Natural killer cell (primary cell): ENCODE measurements at regions not wholly inside any gene's neighbourhood (a gene's known extent, or its start where the extent isn't known, plus 50 kb on each side); places are given as distances from the start of the nearest gene placed in this dataset.
"Not testable (repeated sequence)": the region's sequence is repeated elsewhere in the genome, so short reads cannot be mapped to it uniquely, and the experiment has no call there.

Experiments used
- ATAC-seq, 3 donors: fragments of 150-1000 bp in 2 of 3; fragments of 200-7000 bp in 1 of 3; cut with Tn5 transposase; 1 replicate in 1 of 3; 2 replicates in 2 of 3; pipeline ENCODE4 v1.10.0; 2021; ENCODE audit warnings: mild to moderate bottlenecking in 2 of 3, moderate library complexity in 2 of 3
- DNase-seq, 2 donors: peaks; one replicate each; pipeline versions ENCODE4 v3.0.0 to v3.0.0-alpha.2; 2013 to 2021; ENCODE audit warnings: mixed read lengths in 1 of 2
- H3K27ac ChIP-seq: one replicate; pipeline ENCODE4 v1.5.1; 2013; ENCODE audit warnings: mild to moderate bottlenecking, low read length
- H3K27me3 ChIP-seq: one replicate; pipeline ENCODE4 v1.6.1; 2013; ENCODE audit warnings: low read length; ENCODE audit not compliant: control insufficient read depth, insufficient read depth
- H3K36me3 ChIP-seq: one replicate; pipeline ENCODE4 v1.6.1; 2013; ENCODE audit warnings: low read length; ENCODE audit not compliant: control insufficient read depth, insufficient read depth
- H3K4me1 ChIP-seq: one replicate; pipeline ENCODE4 v1.6.1; 2013; ENCODE audit warnings: low read length; ENCODE audit not compliant: control insufficient read depth, insufficient read depth
- H3K4me3 ChIP-seq: one replicate; pipeline ENCODE4 v1.5.1; 2013; ENCODE audit warnings: low read length
- H3K9me3 ChIP-seq: one replicate; pipeline ENCODE4 v1.6.1; 2013; ENCODE audit warnings: low read length; ENCODE audit not compliant: control insufficient read depth, insufficient read depth
- H3K27ac Mint-ChIP-seq, 2 donors: one replicate each; pipeline ENCODE4 v1.8.0; 2022; ENCODE audit warnings: mild to moderate bottlenecking in 2 of 2, mixed read lengths in 2 of 2, moderate library complexity in 1 of 2
- H3K27me3 Mint-ChIP-seq, 2 donors: one replicate each; pipeline ENCODE4 v1.8.0; 2022; ENCODE audit warnings: low read depth in 2 of 2, mixed read lengths in 2 of 2
- H3K36me3 Mint-ChIP-seq: one replicate; pipeline ENCODE4 v1.8.0; 2022; ENCODE audit warnings: mixed read lengths
- H3K4me1 Mint-ChIP-seq, 2 donors: one replicate each; pipeline ENCODE4 v1.8.0; 2022; ENCODE audit warnings: mixed read lengths in 2 of 2
- H3K4me3 Mint-ChIP-seq: one replicate; pipeline ENCODE4 v1.8.0; 2022; ENCODE audit warnings: mild to moderate bottlenecking, moderate library complexity, mixed read lengths
- H3K9me3 Mint-ChIP-seq, 2 donors: one replicate each; pipeline ENCODE4 v1.8.0; 2022; ENCODE audit warnings: mixed read lengths in 2 of 2
- WGBS: methylation state at CpG from one replicate; pipeline ENCODE4 v1.1.7; 2013; ENCODE audit warnings: missing lambda C conversion rate; ENCODE audit not compliant: insufficient coverage; 5-methylcytosine and 5-hydroxymethylcytosine counted together
- intact Hi-C: fragments of 100-400 bp; cut with micrococcal nuclease; formaldehyde crosslinking; loops from one replicate; pipeline ENCODE4 v1.14.2; 2022
- TF ChIP-seq, protein P1 (sequence below): fragments of 200-600 bp; IDR thresholded peaks from one replicate; pipeline ENCODE4 v1.8.0; 2022; ENCODE audit warnings: antibody characterized with exemption

DNA sequence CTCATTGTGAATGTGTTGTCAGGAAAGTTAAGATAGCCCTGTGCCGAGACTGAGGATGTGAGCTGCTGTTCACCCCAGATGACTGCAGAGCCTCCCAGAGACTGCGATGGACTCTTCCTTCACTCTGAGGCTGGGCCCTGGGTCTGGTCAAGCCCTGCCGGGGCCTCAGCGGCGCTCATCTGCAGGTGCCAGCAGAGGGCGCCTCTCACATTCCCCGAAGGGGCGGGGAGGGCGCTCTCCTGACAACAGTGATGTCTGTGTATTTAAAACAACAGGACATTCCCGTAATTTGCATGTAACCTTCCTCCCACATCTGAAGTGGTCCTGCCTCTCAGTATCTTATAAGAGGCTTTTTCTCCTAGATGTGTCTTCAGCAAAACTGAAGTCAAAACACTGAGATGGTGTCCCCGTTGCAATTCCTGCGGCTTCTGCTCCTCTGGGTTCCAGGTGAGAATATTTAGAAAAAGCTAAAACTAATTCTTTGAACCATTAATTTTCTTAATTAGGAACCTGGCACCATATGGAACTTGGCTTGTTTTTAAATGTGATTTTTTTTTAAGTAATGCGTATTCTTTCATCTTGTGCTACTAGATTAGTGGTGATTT, 1377.9 kb downstream of the RPIA start:
- WGBS, result 45% methylated on average over 13 of the region's 13 CpGs
- DNase-seq, result no peak
- TF ChIP-seq, protein P1, sequence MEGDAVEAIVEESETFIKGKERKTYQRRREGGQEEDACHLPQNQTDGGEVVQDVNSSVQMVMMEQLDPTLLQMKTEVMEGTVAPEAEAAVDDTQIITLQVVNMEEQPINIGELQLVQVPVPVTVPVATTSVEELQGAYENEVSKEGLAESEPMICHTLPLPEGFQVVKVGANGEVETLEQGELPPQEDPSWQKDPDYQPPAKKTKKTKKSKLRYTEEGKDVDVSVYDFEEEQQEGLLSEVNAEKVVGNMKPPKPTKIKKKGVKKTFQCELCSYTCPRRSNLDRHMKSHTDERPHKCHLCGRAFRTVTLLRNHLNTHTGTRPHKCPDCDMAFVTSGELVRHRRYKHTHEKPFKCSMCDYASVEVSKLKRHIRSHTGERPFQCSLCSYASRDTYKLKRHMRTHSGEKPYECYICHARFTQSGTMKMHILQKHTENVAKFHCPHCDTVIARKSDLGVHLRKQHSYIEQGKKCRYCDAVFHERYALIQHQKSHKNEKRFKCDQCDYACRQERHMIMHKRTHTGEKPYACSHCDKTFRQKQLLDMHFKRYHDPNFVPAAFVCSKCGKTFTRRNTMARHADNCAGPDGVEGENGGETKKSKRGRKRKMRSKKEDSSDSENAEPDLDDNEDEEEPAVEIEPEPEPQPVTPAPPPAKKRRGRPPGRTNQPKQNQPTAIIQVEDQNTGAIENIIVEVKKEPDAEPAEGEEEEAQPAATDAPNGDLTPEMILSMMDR, result no peak
- ATAC-seq, result no peak
- Mint-ChIP-seq H3K27ac (no peak overlapping the region), H3K4me3 (no peak overlapping the region), H3K9me3 (peaks cover 0 to 3% of the 10 kb centered on the region in 2 donors), H3K4me1 (no peaks in the 10 kb centered on the region), H3K27me3 (no peaks in the 10 kb centered on the region), H3K36me3 (no peaks in the 10 kb centered on the region)
- H3K27me3 ChIP-seq, result no peaks in the 10 kb centered on the region
- no peaks in the 10 kb centered on the region for H3K4me1 ChIP-seq
- no peak overlapping the region for H3K4me3 ChIP-seq
- H3K36me3 ChIP-seq, result no peaks in the 10 kb centered on the region
- H3K9me3 ChIP-seq, result peaks cover 6% of the 10 kb centered on the region
- intact Hi-C loops, result no loop called here
- H3K27ac ChIP-seq, result no peak overlapping the region

DNA sequence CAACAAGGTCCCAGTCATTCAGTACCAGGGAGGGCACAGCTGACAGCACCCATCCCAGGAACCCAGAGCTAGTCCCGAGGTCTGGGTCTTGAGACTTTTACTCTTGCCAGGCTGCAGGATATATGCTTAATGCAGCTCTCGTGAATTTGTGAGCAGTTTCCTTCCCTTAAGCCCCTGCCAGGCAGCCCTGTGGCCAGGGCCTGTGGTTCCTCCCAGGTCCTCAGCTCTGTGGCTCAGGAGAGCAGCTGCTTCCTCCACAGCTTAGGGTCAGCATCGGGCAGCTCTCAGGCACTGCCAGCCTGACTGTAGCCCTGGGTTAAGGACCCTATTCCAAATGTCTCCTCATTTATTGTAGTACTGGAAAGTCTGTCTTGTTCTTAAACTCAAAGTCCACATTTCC, 1384.8 kb downstream of the RPIA start:
- intact Hi-C loops, result no loop called here
- no peak overlapping the region for H3K4me3 Mint-ChIP-seq
- Histone ChIP-seq H3K4me3 (no peak overlapping the region), H3K36me3 (no peaks in the 10 kb centered on the region), H3K9me3 (peaks cover 2% of the 10 kb centered on the region), H3K27ac (no peak overlapping the region), H3K4me1 (no peaks in the 10 kb centered on the region), H3K27me3 (no peaks in the 10 kb centered on the region)
- WGBS, result 5% methylated on average over 3 of the region's 3 CpGs
- H3K36me3 Mint-ChIP-seq, result no peaks in the 10 kb centered on the region
- peaks cover 0 to 5% of the 10 kb centered on the region in 2 donors for H3K4me1 Mint-ChIP-seq
- ATAC-seq, result no peak
- no peak overlapping the region for H3K27ac Mint-ChIP-seq
- no peak for DNase-seq
- H3K9me3 Mint-ChIP-seq, result peaks cover 0 to 2% of the 10 kb centered on the region in 2 donors
- TF ChIP-seq, protein P1, result no peak
- H3K27me3 Mint-ChIP-seq, result no peaks in the 10 kb centered on the region

DNA sequence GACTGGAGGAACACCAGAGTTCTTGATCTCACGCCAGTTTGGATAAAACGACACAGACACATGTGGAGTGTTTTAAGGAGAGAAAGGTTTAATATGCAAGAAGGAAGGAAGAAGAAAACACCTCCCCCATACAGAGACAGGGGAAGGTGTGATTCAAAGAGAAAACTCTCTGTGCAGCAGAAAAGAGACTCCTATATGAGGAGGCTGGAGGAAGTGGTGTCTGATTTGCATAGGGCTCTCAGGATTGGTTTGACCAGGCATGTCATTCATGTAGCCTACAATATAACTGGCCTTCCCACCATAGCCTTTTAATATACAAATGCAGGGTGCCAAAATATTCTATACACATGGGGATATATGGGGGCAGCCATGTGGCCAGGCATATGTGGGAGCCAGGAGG, 1386.5 kb downstream of the RPIA start:
- Histone ChIP-seq H3K4me3 (no peak overlapping the region), H3K27ac (no peak overlapping the region), H3K9me3 (peaks cover 2% of the 10 kb centered on the region), H3K27me3 (no peaks in the 10 kb centered on the region), H3K4me1 (no peaks in the 10 kb centered on the region), H3K36me3 (no peaks in the 10 kb centered on the region)
- H3K36me3 Mint-ChIP-seq, result no peaks in the 10 kb centered on the region
- TF ChIP-seq, protein P1, result no peak
- no peak for ATAC-seq
- H3K27ac Mint-ChIP-seq, result no peak overlapping the region
- peaks cover 0 to 2% of the 10 kb centered on the region in 2 donors for H3K9me3 Mint-ChIP-seq
- H3K27me3 Mint-ChIP-seq, result no peaks in the 10 kb centered on the region
- H3K4me1 Mint-ChIP-seq, result peaks cover 0 to 5% of the 10 kb centered on the region in 2 donors
- no peak for DNase-seq
- WGBS, result 100% methylated on average over 1 of the region's 2 CpGs
- no peak overlapping the region for H3K4me3 Mint-ChIP-seq
- intact Hi-C loops, result no loop called here

DNA sequence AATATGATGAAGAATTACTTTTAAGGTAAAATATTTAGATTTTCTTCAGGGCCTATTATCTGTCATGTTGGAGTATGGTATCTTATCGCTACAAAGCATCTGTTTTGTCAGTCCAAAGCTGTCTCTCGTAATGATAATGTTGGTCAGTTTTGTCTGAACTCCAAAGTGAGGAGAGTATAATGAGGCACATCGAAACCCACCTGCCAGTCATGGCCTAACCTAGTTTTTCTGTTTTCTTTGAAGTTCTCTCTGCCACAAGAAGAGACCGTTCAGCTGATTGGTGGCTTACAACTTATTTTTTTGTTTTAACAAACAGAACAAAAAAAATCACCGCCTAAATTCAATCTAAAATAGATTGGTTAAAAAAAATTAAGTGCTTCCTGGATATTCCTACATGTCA, 1387.9 kb downstream of the RPIA start:
- Histone ChIP-seq H3K4me3 (no peak overlapping the region), H3K27ac (no peak overlapping the region), H3K36me3 (no peaks in the 10 kb centered on the region), H3K9me3 (peaks cover 2% of the 10 kb centered on the region), H3K27me3 (no peaks in the 10 kb centered on the region), H3K4me1 (no peaks in the 10 kb centered on the region)
- Mint-ChIP-seq H3K36me3 (no peaks in the 10 kb centered on the region), H3K27ac (no peak overlapping the region), H3K9me3 (peaks cover 0 to 2% of the 10 kb centered on the region in 2 donors), H3K4me1 (peaks cover 0 to 5% of the 10 kb centered on the region in 2 donors), H3K27me3 (no peaks in the 10 kb centered on the region), H3K4me3 (no peak overlapping the region)
- DNase-seq, result no peak
- TF ChIP-seq, protein P1, result no peak
- WGBS, result 47% methylated on average over 3 of the region's 5 CpGs
- ATAC-seq, result no peak
- intact Hi-C loops, result no loop called here

DNA sequence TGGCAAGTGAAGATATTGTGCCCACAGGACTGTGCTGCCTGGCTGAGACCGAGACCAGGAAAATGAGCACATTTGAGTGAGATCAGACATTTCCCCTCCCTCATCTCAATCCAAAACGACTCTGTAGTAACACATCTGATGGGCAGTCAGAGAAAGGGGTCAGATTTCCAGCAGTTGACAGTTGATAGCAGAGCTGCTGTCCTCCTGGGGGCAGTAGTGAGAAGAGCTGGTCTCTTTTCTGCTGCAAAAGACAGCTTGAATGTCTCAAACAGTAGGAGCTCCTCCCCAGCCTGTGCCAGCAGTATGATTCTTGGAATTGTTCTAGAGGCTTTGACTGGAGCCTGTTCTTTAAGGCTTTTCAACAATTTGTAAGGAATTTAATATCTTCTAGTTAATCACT, 1396.3 kb downstream of the RPIA start:
- H3K27ac Mint-ChIP-seq, H3K27ac ChIP-seq, H3K4me3 ChIP-seq, H3K27me3 ChIP-seq, intact Hi-C loops, H3K4me3 Mint-ChIP-seq, H3K36me3 ChIP-seq, H3K9me3 ChIP-seq, H3K4me1 Mint-ChIP-seq, H3K9me3 Mint-ChIP-seq, DNase-seq, ATAC-seq, H3K36me3 Mint-ChIP-seq, H3K27me3 Mint-ChIP-seq, H3K4me1 ChIP-seq: not testable (repeated sequence)
- 40% methylated on average over 2 of the region's 2 CpGs for WGBS
